Adrenal gland (tissue), 5 donors: ENCODE measurements at regions not wholly inside any gene's neighbourhood (a gene's known extent, or its start where the extent isn't known, plus 50 kb on each side); places are given as distances from the start of the nearest gene placed in this dataset.

ENCODE experiments used
- POLR2A ChIP-seq, 2 donors: fragments of 450-650 bp; IDR thresholded peaks; one replicate each; pipeline ENCODE4 v1.6.1; 2017; ENCODE audit warnings: antibody characterized with exemption in 2 of 2, mild to moderate bottlenecking in 2 of 2, moderate library complexity in 1 of 2
- TF ChIP-seq, protein P1 (sequence below), 6 experiments: fragments of 450-650 bp in 4 of 6; fragments of 200-600 bp in 2 of 6; sonication (generic) in 1 of 6; IDR thresholded peaks; 1 replicate in 5 of 6; 2 replicates in 1 of 6; pipeline versions ENCODE4 v1.5.1 to v1.8.0; 2016 to 2021; ENCODE audit warnings: antibody characterized with exemption in 6 of 6, mild to moderate bottlenecking in 2 of 6, moderate library complexity in 1 of 6
- donor health status: DM: no; HTN: no; CAD: no.

DNA sequence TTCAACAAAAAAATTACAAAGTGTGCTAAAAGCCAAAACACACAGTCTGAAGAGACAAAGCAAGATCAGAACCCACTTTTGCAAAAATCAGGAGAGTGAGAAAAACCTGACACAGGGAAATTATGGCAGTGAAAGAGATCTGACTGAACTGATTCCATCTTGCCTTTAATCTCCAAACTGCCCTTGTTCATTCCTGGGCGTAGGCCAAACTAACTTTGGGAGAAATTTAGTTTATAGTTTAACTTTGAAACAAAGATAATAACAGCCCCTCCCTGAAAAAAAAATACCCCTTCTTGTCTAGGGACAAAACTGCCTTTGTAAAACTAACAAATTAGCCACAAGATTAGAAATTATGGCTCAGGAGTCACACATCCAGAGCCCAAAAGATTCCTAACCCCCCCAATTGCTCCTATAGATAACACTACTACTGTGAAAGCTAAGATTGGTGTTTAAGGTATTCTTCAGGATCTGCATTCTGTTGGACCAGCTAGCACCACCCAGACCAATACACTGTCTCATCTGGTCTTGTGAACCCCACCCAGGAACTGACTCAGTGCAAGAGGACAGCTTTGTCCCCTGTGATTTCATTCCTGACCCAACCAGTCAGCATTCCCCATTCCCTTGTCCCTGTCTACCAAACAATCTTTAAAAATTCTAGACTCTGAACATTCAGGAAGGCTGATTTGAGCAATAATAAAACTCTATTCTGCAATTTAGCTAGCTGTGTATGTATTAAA lies 226.1 kb upstream of the SH3BP4 start:
- TF ChIP-seq, protein P1, sequence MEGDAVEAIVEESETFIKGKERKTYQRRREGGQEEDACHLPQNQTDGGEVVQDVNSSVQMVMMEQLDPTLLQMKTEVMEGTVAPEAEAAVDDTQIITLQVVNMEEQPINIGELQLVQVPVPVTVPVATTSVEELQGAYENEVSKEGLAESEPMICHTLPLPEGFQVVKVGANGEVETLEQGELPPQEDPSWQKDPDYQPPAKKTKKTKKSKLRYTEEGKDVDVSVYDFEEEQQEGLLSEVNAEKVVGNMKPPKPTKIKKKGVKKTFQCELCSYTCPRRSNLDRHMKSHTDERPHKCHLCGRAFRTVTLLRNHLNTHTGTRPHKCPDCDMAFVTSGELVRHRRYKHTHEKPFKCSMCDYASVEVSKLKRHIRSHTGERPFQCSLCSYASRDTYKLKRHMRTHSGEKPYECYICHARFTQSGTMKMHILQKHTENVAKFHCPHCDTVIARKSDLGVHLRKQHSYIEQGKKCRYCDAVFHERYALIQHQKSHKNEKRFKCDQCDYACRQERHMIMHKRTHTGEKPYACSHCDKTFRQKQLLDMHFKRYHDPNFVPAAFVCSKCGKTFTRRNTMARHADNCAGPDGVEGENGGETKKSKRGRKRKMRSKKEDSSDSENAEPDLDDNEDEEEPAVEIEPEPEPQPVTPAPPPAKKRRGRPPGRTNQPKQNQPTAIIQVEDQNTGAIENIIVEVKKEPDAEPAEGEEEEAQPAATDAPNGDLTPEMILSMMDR (IDR thresholded peaks at IDR 0.05), result no peak
- TF ChIP-seq POLR2A (IDR thresholded peaks at IDR 0.05), result no peak
